HG03095 (cell line): ENCODE measurements at regions not wholly inside any gene's neighbourhood (a gene's known extent, or its start where the extent isn't known, plus 50 kb on each side); places are given as distances from the start of the nearest gene placed in this dataset.
A peak's percentile ranks its signal among the peaks of the same experiment; 100 is the strongest.

Experiments used
- ATAC-seq: cut with Tn5 transposase; IDR thresholded peaks from one replicate; pipeline ENCODE4 v1.9.1; 2021; ENCODE audit warnings: moderate library complexity; ENCODE audit not compliant: unreplicated experiment

DNA sequence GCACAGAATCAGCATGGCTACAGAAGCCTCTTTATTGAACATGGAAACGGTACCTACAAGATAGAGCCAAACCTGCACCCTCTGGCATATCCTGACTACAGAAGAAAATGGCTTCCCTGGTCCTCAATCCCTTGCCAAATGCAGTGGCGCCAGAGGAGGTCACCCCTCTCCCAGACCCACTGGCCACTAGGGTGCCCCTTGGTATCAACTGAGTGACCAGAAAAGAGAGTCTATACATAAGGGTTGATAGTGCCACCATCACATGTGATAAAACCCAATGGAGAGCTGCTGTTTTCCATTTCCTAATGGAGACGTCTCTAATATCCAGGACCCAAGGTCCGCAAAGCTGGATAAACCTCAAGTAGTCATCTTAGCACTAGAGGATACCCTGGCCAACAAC is 52.7 kb upstream of the ALK start:
- ATAC-seq = no peak

- no peak for ATAC-seq
Observed at GRCh38 chr2:29977284-29977683, 55.9 kb upstream of the ALK start.

DNA sequence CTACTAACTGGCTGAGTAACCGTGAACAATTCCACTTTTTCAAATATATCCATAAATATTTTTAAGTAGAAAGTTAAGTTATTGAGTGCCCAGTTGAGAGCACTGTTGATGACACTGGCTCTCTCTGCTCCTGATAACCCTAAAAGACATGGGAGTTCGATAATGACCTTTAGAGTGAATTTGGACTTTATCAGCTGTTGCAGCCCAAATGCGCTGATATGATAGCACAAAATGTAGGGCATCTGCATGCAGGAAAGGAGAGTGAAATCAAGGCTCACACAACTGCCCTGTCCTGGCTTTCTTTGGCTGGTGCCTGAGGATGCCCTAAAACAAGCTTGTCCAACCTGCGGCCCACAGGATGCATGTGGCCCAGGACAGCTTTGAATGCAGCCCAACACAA is 60.0 kb upstream of the ALK start:
- ATAC-seq = no peak

- no peak for ATAC-seq
Observed at GRCh38 chr2:29983308-29983707, 61.9 kb upstream of the ALK start.

DNA sequence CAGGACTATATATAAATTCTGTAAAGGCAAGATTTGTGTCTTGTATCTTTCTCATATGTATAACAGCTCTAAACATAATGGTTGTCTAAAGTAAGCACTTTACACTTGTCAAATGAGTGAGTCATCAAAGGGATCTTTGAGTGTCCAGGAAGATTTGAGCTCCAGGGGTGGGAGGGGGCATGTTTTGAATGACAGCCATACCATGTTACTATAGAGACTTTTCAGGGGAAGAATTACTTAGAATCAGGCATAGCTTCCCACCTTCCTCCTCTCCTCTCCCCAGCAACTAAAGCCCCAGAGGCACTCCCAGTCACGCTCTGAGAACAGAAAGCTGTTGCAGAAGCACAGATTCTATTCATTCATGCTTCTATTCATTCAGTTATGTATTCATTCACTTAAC is 65.8 kb upstream of the ALK start:
- ATAC-seq = no peak

GRCh38 chr2:29990129-29990528 is 68.7 kb upstream of the ALK start:
- no peak for ATAC-seq

- ATAC-seq = no peak
Observed at GRCh38 chr2:29991086-29991485, 69.7 kb upstream of the ALK start.

DNA sequence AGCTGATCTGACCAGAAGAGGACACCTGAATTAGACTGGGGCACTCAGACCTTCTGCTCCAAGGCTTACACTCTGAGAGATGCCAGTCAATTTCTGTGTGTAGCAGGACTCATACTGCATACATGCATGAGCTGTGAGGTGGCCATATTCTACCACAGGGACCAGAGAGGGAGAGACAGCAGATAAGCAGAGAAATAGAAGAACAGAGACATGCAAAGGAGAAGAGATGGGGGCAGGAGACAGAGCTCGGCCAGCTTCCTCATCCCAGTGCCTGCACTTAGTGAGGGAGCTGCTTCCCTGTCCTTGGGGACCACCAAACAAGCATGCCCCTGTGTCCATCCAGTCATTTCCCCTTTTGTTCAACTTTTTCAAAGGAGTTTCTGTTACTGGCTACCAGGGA is 73.9 kb upstream of the ALK start:
- ATAC-seq = no peak

DNA sequence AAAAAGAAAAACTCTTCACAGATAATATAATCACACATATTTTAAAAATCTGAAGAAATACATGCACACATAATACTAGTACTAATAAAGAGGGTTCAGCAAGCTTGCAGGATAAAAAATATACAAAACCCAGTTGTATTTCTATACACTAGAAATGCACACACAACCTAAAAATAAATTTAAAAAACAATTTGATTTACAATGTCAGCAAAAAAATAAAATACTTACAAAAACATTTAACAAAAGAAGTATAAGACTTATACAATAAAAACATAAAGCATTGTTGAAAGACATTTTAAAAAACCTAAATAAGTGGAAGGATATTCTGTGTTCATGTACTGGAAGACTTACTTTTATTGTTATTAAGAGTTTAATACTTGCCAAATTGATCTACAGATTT is 81.7 kb upstream of the ALK start:
- ATAC-seq = no peak

DNA sequence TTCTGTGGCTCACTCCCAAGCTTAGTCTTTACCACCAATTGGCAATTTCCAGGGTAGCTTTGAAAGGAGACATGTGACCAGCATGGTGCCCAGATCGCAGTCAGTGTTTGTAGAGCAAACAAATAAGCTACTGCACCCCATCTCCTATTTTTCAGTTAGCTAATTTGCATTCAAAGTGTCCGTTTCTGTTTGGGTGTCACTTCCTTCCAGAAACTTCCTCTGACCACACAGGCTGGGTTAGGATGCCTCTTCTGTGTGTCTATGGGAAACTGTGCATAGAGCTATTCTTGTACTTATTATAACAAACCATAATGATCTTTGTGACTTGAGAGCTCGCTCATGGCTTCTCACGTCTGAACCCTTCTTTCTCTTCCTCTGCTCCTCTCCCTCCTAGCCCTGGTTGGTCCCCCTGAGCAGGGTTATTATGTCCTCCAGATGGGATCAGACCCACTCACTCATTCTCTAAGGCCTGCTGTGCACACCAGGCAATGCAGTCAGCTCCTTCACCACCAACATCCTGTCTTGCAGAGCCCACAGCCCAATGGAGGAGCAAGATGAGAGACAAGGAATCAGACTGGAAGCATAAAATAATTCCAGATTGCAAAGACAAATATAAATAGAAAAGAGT is 101.2 kb upstream of the ALK start:
- ATAC-seq = peak; percentile 79

DNA sequence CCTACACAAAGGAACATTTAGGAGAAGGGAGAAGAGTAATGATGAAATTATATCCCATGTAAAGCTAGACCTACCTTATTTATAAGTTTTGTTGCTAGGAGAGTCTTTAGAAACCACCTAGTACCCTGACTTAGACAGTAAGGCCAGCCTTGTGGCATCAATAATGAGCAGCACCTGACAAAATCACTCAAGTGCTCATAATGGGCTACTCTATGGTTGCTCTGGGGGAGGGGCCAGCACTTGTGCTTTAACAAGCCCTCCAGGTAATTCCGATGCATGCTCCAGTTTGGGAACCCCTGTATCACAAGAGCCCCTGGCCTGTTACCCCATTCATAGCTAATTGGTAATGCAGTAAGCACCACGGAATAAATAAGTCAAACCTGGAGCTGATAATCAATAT is 102.9 kb upstream of the ALK start:
- no peak for ATAC-seq

- ATAC-seq = no peak
Observed at GRCh38 chr2:30026091-30027055, 105.0 kb upstream of the ALK start.

GRCh38 chr2:30029804-30030203 is 108.4 kb upstream of the ALK start:
- ATAC-seq = no peak

- ATAC-seq = no peak
Observed at GRCh38 chr2:30030361-30030760, 109.0 kb upstream of the ALK start.

DNA sequence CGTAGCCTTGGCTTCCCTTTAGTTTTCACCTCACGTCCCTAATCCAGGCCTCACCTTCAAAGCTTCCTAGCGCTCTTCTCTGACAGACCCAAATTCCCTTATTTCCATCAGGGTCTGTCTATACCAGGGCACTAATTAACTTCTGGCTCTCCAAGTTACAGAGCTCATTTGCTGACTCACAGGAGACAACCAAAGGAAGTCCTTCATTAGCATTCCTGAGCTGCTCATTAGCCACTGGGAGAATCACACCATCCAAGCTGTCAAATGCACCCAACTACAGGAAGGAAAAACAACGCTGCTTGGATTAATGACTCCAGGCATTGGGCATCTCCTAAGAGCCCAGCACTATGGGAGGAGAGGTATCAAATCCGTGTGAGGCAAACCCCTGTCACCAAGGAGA is 109.8 kb upstream of the ALK start:
- no peak for ATAC-seq

GRCh38 chr2:30034052-30034775 is 112.6 kb upstream of the YPEL5 start:
- ATAC-seq = no peak

- no peak for ATAC-seq
Observed at GRCh38 chr2:30037016-30037415, 109.8 kb upstream of the YPEL5 start.

- ATAC-seq = no peak
Observed at GRCh38 chr2:30038419-30038818, 108.4 kb upstream of the YPEL5 start.

GRCh38 chr2:30039101-30039500 is 107.7 kb upstream of the YPEL5 start:
- no peak for ATAC-seq

DNA sequence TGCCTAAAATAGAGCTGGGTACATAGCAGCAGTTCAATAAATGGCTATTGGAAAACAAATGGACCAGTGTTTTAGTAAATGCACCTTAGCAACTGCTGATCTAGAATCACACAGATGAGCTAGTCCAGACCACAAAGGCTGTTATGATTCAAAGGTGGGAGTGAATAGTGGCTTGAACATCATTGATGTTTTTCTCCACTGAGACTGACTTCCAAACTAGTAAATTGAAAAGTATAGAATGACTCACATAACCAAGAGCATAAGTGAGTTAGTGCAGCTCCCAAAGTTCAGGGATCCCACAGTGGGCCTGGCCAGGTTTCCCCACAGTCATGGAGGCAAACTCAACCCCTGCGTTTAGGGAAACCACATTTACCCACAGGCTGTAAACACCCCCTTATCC is 106.7 kb upstream of the YPEL5 start:
- ATAC-seq = no peak

GRCh38 chr2:30041884-30042283 is 104.9 kb upstream of the YPEL5 start:
- ATAC-seq = no peak

GRCh38 chr2:30046396-30046795 is 100.4 kb upstream of the YPEL5 start:
- no peak for ATAC-seq
